ENCODE measurements at regions not wholly inside any gene's neighbourhood (a gene's known extent, or its start where the extent isn't known, plus 50 kb on each side); places are given as distances from the start of the nearest gene placed in this dataset.

GRCh38 chr5:84682531-84682930 is 297.9 kb upstream of the EDIL3 start:
- Histone ChIP-seq H4K20me1 (ENCODE audit: control insufficient read depth, insufficient read depth) (no peaks in the 10 kb centered on the region), H3K36me3 (ENCODE audit: control insufficient read depth in 2 of 2, insufficient read depth in 2 of 2, low read length in 1 of 2) (no peaks in the 10 kb centered on the region), H3K27ac (ENCODE audit: control insufficient read depth, insufficient read depth) (no peak overlapping the region), H3K4me3 (no peak overlapping the region), H2AFZ (ENCODE audit: control insufficient read depth, low read depth, low read length) (no peak overlapping the region), H3K4me2 (ENCODE audit: control insufficient read depth, insufficient read depth) (no peak overlapping the region), H3K4me1 (ENCODE audit: control insufficient read depth, insufficient read depth, low read length) (no peaks in the 10 kb centered on the region), H3K9ac (ENCODE audit: control insufficient read depth, insufficient read depth, low read length) (no peak overlapping the region), H3K9me3 (replicated peaks; ENCODE audit: control insufficient read depth, insufficient read depth, low read length) (no peaks in the 10 kb centered on the region), H3K27me3 (replicated peaks in 1 of 2; ENCODE audit: control insufficient read depth in 2 of 2, insufficient read depth in 2 of 2, low read length in 1 of 2) (no peaks in the 10 kb centered on the region), H3K79me2 (ENCODE audit: control insufficient read depth, insufficient read depth, low read length) (no peaks in the 10 kb centered on the region)
- DNase-seq (ENCODE audit: low read depth, low spot score) (no peak), FAIRE-seq (no peak), ATAC-seq (no peak)
- WGBS (ENCODE audit: insufficient coverage, insufficient replicate concordance, low lambda C conversion rate, missing lambda C conversion rate): 0% methylated on average over 1 of the region's 1 CpG
- ChIA-PET SMC1A (ENCODE audit: uncharacterized antibody, unreplicated experiment) (no interaction called here), POLR2A (no interaction called here), CTCF (no interaction called here), RAD21 (ENCODE audit: unreplicated experiment) (no interaction called here)
- no TSS peak for BruUV-seq (replicated peaks)
- in situ Hi-C loops (cut with MboI): no loop called here
- intact Hi-C loops (cut with micrococcal nuclease; ENCODE audit: unreplicated experiment): no loop called here
- TF ChIP-seq HDAC2 (IDR thresholded peaks at IDR 0.05) (no peak), ETV6 (conservative IDR thresholded peaks at IDR 0.05 in 1 of 2, IDR thresholded peaks at IDR 0.05 in 1 of 2; ENCODE audit: borderline replicate concordance in 1 of 2, low read depth in 1 of 2) (no peak), ATF2 (IDR thresholded peaks at IDR 0.05; ENCODE audit: low read length) (no peak), EED (IDR thresholded peaks at IDR 0.05; ENCODE audit: low read depth) (no peak)

- Histone ChIP-seq H3K36me3 (ENCODE audit: control insufficient read depth in 2 of 2, insufficient read depth in 2 of 2, low read length in 1 of 2) (no peaks in the 10 kb centered on the region), H3K27me3 (replicated peaks in 1 of 2; ENCODE audit: control insufficient read depth in 2 of 2, insufficient read depth in 2 of 2, low read length in 1 of 2) (no peaks in the 10 kb centered on the region), H3K79me2 (ENCODE audit: control insufficient read depth, insufficient read depth, low read length) (no peaks in the 10 kb centered on the region), H3K4me2 (ENCODE audit: control insufficient read depth, insufficient read depth) (no peak overlapping the region), H4K20me1 (ENCODE audit: control insufficient read depth, insufficient read depth) (no peaks in the 10 kb centered on the region), H3K4me1 (ENCODE audit: control insufficient read depth, insufficient read depth, low read length) (no peaks in the 10 kb centered on the region), H2AFZ (ENCODE audit: control insufficient read depth, low read depth, low read length) (no peak overlapping the region), H3K9ac (ENCODE audit: control insufficient read depth, insufficient read depth, low read length) (no peak overlapping the region), H3K27ac (ENCODE audit: control insufficient read depth, insufficient read depth) (no peak overlapping the region), H3K9me3 (replicated peaks; ENCODE audit: control insufficient read depth, insufficient read depth, low read length) (no peaks in the 10 kb centered on the region), H3K4me3 (no peak overlapping the region)
- ATAC-seq: no peak
- intact Hi-C loops (cut with micrococcal nuclease; ENCODE audit: unreplicated experiment): no loop called here
- in situ Hi-C loops (cut with MboI): no loop called here
- CTCF ChIA-PET: interaction anchor here (0.7 to 0.9 kb wide), 2 partner anchors 21 to 35 kb away, joined by 3 read pairs; no protein-coding TSS in a partner anchor
- RAD21 ChIA-PET (ENCODE audit: unreplicated experiment): no interaction called here
- BruUV-seq (replicated peaks): no TSS peak
- FAIRE-seq: no peak
- DNase-seq (ENCODE audit: low read depth, low spot score): no peak
- POLR2A ChIA-PET: no interaction called here
- SMC1A ChIA-PET (ENCODE audit: uncharacterized antibody, unreplicated experiment): interaction anchor here (1.1 kb wide), 1 partner anchor 78 kb away, joined by 3 read pairs; no protein-coding TSS in a partner anchor
- TF ChIP-seq SUZ12 (IDR thresholded peaks at IDR 0.05; ENCODE audit: unreplicated experiment) (no peak), STAT1 (conservative IDR thresholded peaks at IDR 0.05) (no peak), MYB (IDR thresholded peaks at IDR 0.05; ENCODE audit: borderline replicate concordance, low read depth, low read length) (no peak), RAD51 (IDR thresholded peaks at IDR 0.05) (no peak), BCLAF1 (IDR thresholded peaks at IDR 0.05) (no peak), PAX8 (IDR thresholded peaks at IDR 0.05) (no peak), PRDM15 (CRISPR knock-in tag; IDR thresholded peaks at IDR 0.05) (no peak)
Observed at GRCh38 chr5:84680908-84681307, 296.2 kb upstream of the EDIL3 start.
